Hematopoietic multipotent progenitor cell treated with erythropoietin and hydrocortisone succinate and interleukin-3 and kit ligand, for 8 days (in vitro differentiated cells): ENCODE measurements at regions not wholly inside any gene's neighbourhood (a gene's known extent, or its start where the extent isn't known, plus 50 kb on each side); places are given as distances from the start of the nearest gene placed in this dataset.
A peak's percentile ranks its signal among the peaks of the same experiment; 100 is the strongest.
"Not testable (repeated sequence)": the region's sequence is repeated elsewhere in the genome, so short reads cannot be mapped to it uniquely, and the experiment has no call there.

Source experiments
- DNase-seq: peaks from one replicate; pipeline ENCODE4 v3.0.0-alpha.2; 2015

- no peak for DNase-seq
These were observed 177.5 kb downstream of the LPIN1 start for GRCh38 chr2:11923935-11924334.

GRCh38 chr2:11925295-11926066 lies 179.0 kb downstream of the LPIN1 start:
- DNase-seq = no peak

GRCh38 chr2:11930211-11930761 lies 183.9 kb downstream of the LPIN1 start:
- DNase-seq = no peak

GRCh38 chr2:11932048-11932512 lies 185.6 kb downstream of the LPIN1 start:
- DNase-seq = no peak

- no peak for DNase-seq
These were observed 186.5 kb downstream of the LPIN1 start for GRCh38 chr2:11932962-11933361.

GRCh38 chr2:11933854-11934253 lies 187.4 kb downstream of the LPIN1 start:
- DNase-seq = no peak

GRCh38 chr2:11936761-11937160 lies 190.3 kb downstream of the LPIN1 start:
- no peak for DNase-seq

GRCh38 chr2:11938196-11938595 lies 191.8 kb downstream of the LPIN1 start:
- no peak for DNase-seq

GRCh38 chr2:11939523-11939922 lies 193.1 kb downstream of the LPIN1 start:
- DNase-seq = no peak

- DNase-seq = peak; percentile 64
These were observed 193.8 kb downstream of the LPIN1 start for GRCh38 chr2:11940121-11940743.

- DNase-seq = no peak
These were observed 194.4 kb downstream of the LPIN1 start for GRCh38 chr2:11940799-11941198.

- peak; percentile 97 for DNase-seq
These were observed 195.1 kb downstream of the LPIN1 start for GRCh38 chr2:11941201-11942177.

GRCh38 chr2:11942178-11942569 lies 195.7 kb downstream of the LPIN1 start:
- DNase-seq = no peak

- no peak for DNase-seq
These were observed 197.9 kb downstream of the LPIN1 start for GRCh38 chr2:11944311-11944710.

GRCh38 chr2:11945139-11946126 lies 199.0 kb downstream of the LPIN1 start:
- no peak for DNase-seq

GRCh38 chr2:11947956-11948355 lies 201.5 kb downstream of the LPIN1 start:
- DNase-seq = no peak

- peak; percentile 16 for DNase-seq
These were observed 203.5 kb downstream of the LPIN1 start for GRCh38 chr2:11949732-11950523.

GRCh38 chr2:11950896-11951295 lies 204.5 kb downstream of the LPIN1 start:
- DNase-seq = no peak

- DNase-seq = not testable (repeated sequence)
These were observed 205.1 kb downstream of the LPIN1 start for GRCh38 chr2:11951492-11951891.

GRCh38 chr2:11953258-11953657 lies 206.8 kb downstream of the LPIN1 start:
- DNase-seq = no peak

GRCh38 chr2:11955314-11955713 lies 208.9 kb downstream of the LPIN1 start:
- DNase-seq = no peak
